Mesendoderm (in vitro differentiated cells): ENCODE measurements at regions not wholly inside any gene's neighbourhood (a gene's known extent, or its start where the extent isn't known, plus 50 kb on each side); places are given as distances from the start of the nearest gene placed in this dataset.

ENCODE experiments used
- DNase-seq: peaks from one replicate; pipeline ENCODE4 v3.0.0; 2013
- H2AK5ac ChIP-seq: 2 replicates; pipeline ENCODE4 v1.6.1; 2013; ENCODE audit warnings: low read length, inconsistent platforms
- H2BK120ac ChIP-seq: 2 replicates; pipeline ENCODE4 v1.6.1; 2013; ENCODE audit warnings: low read depth, mild to moderate bottlenecking, low read length, moderate library complexity, mixed read lengths
- H2BK15ac ChIP-seq: replicated peaks from 2 replicates; pipeline ENCODE4 v1.6.1; 2013; ENCODE audit warnings: low read depth, mild to moderate bottlenecking, moderate library complexity
- H2BK5ac ChIP-seq: 2 replicates; pipeline ENCODE4 v1.6.1; 2013; ENCODE audit warnings: low read length, inconsistent platforms
- H3K18ac ChIP-seq: 2 replicates; pipeline ENCODE4 v1.6.1; 2013; ENCODE audit warnings: mild to moderate bottlenecking, low read length, mixed read lengths
- H3K23ac ChIP-seq: one replicate; pipeline ENCODE4 v1.6.1; 2013; ENCODE audit warnings: low read length
- H3K27ac ChIP-seq: 2 replicates; pipeline ENCODE4 v1.5.1; 2013; ENCODE audit warnings: low read depth, mild to moderate bottlenecking, inconsistent platforms, low read length, moderate library complexity
- H3K27me3 ChIP-seq: 2 replicates; pipeline ENCODE4 v1.6.1; 2013; ENCODE audit warnings: low read length, control low read depth, mild to moderate bottlenecking, inconsistent platforms; ENCODE audit not compliant: insufficient read depth, poor library complexity
- H3K36me3 ChIP-seq: 2 replicates; pipeline ENCODE4 v1.6.1; 2013; ENCODE audit warnings: low read length, inconsistent platforms; ENCODE audit not compliant: control insufficient read depth, insufficient read depth
- H3K4ac ChIP-seq: one replicate; pipeline ENCODE4 v1.6.1; 2013; ENCODE audit warnings: low read depth, mild to moderate bottlenecking, low read length, moderate library complexity
- H3K4me1 ChIP-seq: 2 replicates; pipeline ENCODE4 v1.6.1; 2013; ENCODE audit warnings: low read depth, low read length, inconsistent platforms; ENCODE audit not compliant: control insufficient read depth
- H3K4me2 ChIP-seq: 2 replicates; pipeline ENCODE4 v1.6.1; 2013; ENCODE audit warnings: low read length
- H3K4me3 ChIP-seq: 2 replicates; pipeline ENCODE4 v1.5.1; 2013; ENCODE audit warnings: mild to moderate bottlenecking, low read length
- H3K56ac ChIP-seq: one replicate; pipeline ENCODE4 v1.6.1; 2013; ENCODE audit warnings: low read length
- H3K79me1 ChIP-seq: 2 replicates; pipeline ENCODE4 v1.6.1; 2013; ENCODE audit warnings: low read length, inconsistent platforms
- H3K79me2 ChIP-seq: 2 replicates; pipeline ENCODE4 v1.6.1; 2013; ENCODE audit warnings: mild to moderate bottlenecking, low read length; ENCODE audit not compliant: control insufficient read depth, insufficient read depth
- H3K9ac ChIP-seq: 2 replicates; pipeline ENCODE4 v1.6.1; 2013; ENCODE audit warnings: low read length, inconsistent platforms
- H4K5ac ChIP-seq: one replicate; pipeline ENCODE4 v1.6.1; 2013; ENCODE audit warnings: low read length
- H4K8ac ChIP-seq: one replicate; pipeline ENCODE4 v1.6.1; 2013; ENCODE audit warnings: low read depth, mild to moderate bottlenecking, control low read depth, low read length, moderate library complexity
- WGBS: extraction: QIAGEN DNeasy Blood & Tissue Kit; methylation state at CpG from one replicate; pipeline ENCODE4 v1.1.7; 2013; ENCODE audit warnings: low lambda C conversion rate, missing lambda C conversion rate; ENCODE audit not compliant: insufficient coverage; ENCODE audit errors: extremely low coverage; 5-methylcytosine and 5-hydroxymethylcytosine counted together

DNA sequence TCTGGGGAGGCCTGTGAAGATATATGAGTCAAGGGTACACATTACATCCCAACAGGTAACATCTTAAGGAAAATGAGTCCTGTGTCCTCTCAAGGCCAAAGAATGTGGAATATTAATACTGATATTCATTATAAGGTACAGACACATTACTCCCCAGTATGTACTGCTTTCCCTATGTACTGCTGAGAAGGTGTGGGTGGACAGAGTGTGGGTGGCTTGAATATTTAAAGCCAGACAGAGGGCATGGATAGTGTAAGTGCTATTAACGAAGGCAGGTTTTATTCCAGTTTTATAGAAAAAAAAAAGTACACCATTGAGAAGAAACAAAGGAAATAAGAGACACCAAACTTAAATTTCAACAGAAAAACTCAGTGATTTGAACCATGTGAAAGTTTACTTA lies 1054.4 kb downstream of the XPNPEP1 start:
- H3K23ac ChIP-seq = no peak overlapping the region
- no peaks in the 10 kb centered on the region for H3K4me1 ChIP-seq
- no peak overlapping the region for H3K4ac ChIP-seq
- no peak overlapping the region for H2AK5ac ChIP-seq
- no peak overlapping the region for H3K9ac ChIP-seq
- no peak overlapping the region for H2BK120ac ChIP-seq
- H4K8ac ChIP-seq = no peak overlapping the region
- no CpG with 5 or more reads among the region's 1 CpG for WGBS
- no peak for DNase-seq
- H3K79me2 ChIP-seq = no peaks in the 10 kb centered on the region
- H3K27me3 ChIP-seq = no peaks in the 10 kb centered on the region
- no peak overlapping the region for H4K5ac ChIP-seq
- no peak overlapping the region for H3K27ac ChIP-seq
- H3K18ac ChIP-seq = no peak overlapping the region
- no peaks in the 10 kb centered on the region for H3K36me3 ChIP-seq
- no peak overlapping the region for H3K56ac ChIP-seq
- no peak overlapping the region for H2BK5ac ChIP-seq
- H2BK15ac ChIP-seq = no peak overlapping the region
- no peaks in the 10 kb centered on the region for H3K79me1 ChIP-seq
- H3K4me2 ChIP-seq = no peak overlapping the region
- H3K4me3 ChIP-seq = no peak overlapping the region

DNA sequence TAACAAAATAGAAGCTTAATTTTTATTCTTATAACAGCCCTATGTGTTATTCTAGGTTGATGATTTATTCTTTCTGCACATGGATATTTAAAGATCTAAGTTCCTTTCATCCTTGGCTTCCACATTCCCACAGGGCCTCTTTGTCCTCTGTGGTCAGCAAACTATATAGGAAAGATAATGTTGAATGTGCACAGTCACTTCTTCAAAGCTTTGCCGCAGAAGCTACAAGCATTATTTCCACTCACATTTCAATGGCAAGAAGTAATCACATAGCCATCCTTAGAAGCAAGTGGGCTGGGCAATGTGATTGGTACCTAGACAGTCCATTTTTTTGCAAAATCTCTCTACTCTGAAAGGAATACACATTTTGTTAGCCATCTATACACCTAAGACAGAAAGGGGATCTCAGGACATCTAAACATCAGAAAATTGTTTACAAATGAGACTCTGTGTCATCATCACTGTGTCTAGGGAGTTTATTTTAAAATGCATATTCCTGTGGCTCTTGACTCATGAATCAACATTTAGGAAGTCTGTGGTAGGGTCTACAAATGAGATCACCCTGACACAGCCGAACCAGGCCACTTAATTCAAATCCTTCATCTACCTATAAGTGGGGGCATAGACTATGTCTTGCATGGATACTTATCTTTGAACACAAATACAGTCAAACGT lies 1060.5 kb downstream of the XPNPEP1 start:
- no peaks in the 10 kb centered on the region for H3K79me1 ChIP-seq
- H3K56ac ChIP-seq = no peak overlapping the region
- H3K4me3 ChIP-seq = no peak overlapping the region
- no peaks in the 10 kb centered on the region for H3K27me3 ChIP-seq
- H4K8ac ChIP-seq = no peak overlapping the region
- H3K18ac ChIP-seq = no peak overlapping the region
- no peak overlapping the region for H3K9ac ChIP-seq
- H2BK15ac ChIP-seq = no peak overlapping the region
- H3K27ac ChIP-seq = no peak overlapping the region
- no peak overlapping the region for H3K23ac ChIP-seq
- no peak for DNase-seq
- H2AK5ac ChIP-seq = no peak overlapping the region
- no peak overlapping the region for H2BK5ac ChIP-seq
- no peak overlapping the region for H2BK120ac ChIP-seq
- no peaks in the 10 kb centered on the region for H3K79me2 ChIP-seq
- WGBS = no CpG with 5 or more reads among the region's 3 CpGs
- H3K4ac ChIP-seq = no peak overlapping the region
- H3K4me2 ChIP-seq = no peak overlapping the region
- H3K36me3 ChIP-seq = no peaks in the 10 kb centered on the region
- no peaks in the 10 kb centered on the region for H3K4me1 ChIP-seq
- no peak overlapping the region for H4K5ac ChIP-seq

DNA sequence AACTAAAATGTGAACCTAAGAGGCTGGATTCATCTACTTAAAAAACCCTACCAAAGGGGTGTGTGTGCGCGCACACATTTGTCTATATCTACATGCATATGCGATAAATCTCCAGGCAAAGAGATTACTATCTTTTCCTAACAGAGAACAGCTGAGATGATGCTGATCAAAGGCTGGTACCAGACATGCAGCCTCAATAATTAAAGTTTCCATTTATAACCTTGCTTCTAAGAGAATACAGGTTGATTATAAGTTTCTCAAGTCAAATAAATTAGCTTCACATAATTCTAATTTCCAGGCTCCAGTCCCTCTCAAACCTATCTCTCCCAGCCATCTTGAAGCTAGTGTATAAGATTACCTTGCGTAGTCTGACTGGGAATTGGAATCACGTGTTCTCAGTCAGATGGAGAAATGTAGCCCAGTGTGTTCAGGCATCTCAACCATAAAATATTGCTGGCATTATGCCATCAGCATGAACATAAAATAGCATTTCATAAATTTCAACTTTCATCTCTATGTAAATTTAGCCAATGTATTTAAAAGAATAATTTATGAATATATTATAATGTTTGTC lies 1062.0 kb downstream of the XPNPEP1 start:
- no peak overlapping the region for H4K5ac ChIP-seq
- H3K27ac ChIP-seq = no peak overlapping the region
- no peak overlapping the region for H2AK5ac ChIP-seq
- no peaks in the 10 kb centered on the region for H3K79me1 ChIP-seq
- no peak overlapping the region for H2BK5ac ChIP-seq
- WGBS = no CpG with 5 or more reads among the region's 5 CpGs
- H3K9ac ChIP-seq = no peak overlapping the region
- H3K4me1 ChIP-seq = no peaks in the 10 kb centered on the region
- no peak overlapping the region for H2BK15ac ChIP-seq
- no peak for DNase-seq
- H3K56ac ChIP-seq = no peak overlapping the region
- no peak overlapping the region for H3K18ac ChIP-seq
- no peak overlapping the region for H3K4ac ChIP-seq
- no peaks in the 10 kb centered on the region for H3K36me3 ChIP-seq
- no peaks in the 10 kb centered on the region for H3K79me2 ChIP-seq
- H2BK120ac ChIP-seq = no peak overlapping the region
- H3K4me2 ChIP-seq = no peak overlapping the region
- no peak overlapping the region for H4K8ac ChIP-seq
- no peak overlapping the region for H3K4me3 ChIP-seq
- no peak overlapping the region for H3K23ac ChIP-seq
- no peaks in the 10 kb centered on the region for H3K27me3 ChIP-seq

DNA sequence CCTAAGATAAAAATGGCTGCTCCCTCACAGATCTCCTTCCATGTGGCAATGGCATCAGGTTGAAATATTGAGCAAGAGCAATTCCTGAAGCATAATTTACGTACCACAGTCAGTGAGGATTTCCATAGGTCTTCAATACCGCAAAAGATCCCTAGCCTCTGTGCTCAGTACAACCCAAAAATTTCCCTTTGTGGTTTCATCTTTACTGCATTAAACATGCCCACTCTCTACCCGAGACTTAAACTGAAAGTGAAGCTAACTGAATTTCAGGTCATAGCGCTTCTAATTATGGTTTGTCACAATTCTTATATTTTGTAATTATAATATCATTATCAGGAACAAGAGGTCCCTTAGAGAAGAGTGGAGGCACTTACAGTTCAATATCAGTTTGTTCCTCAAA lies 1071.1 kb downstream of the XPNPEP1 start:
- H2BK15ac ChIP-seq = no peak overlapping the region
- H3K56ac ChIP-seq = no peak overlapping the region
- H3K27me3 ChIP-seq = no peaks in the 10 kb centered on the region
- no peak overlapping the region for H4K5ac ChIP-seq
- no peak overlapping the region for H2BK120ac ChIP-seq
- H3K9ac ChIP-seq = no peak overlapping the region
- no peak overlapping the region for H3K4me2 ChIP-seq
- no peak overlapping the region for H3K4me3 ChIP-seq
- H2BK5ac ChIP-seq = no peak overlapping the region
- no peaks in the 10 kb centered on the region for H3K79me2 ChIP-seq
- no peaks in the 10 kb centered on the region for H3K4me1 ChIP-seq
- no peak for DNase-seq
- H3K4ac ChIP-seq = no peak overlapping the region
- H3K27ac ChIP-seq = no peak overlapping the region
- no peak overlapping the region for H3K18ac ChIP-seq
- WGBS = no CpG with 5 or more reads among the region's 4 CpGs
- H2AK5ac ChIP-seq = no peak overlapping the region
- H3K23ac ChIP-seq = no peak overlapping the region
- H3K79me1 ChIP-seq = no peaks in the 10 kb centered on the region
- no peak overlapping the region for H4K8ac ChIP-seq
- no peaks in the 10 kb centered on the region for H3K36me3 ChIP-seq

DNA sequence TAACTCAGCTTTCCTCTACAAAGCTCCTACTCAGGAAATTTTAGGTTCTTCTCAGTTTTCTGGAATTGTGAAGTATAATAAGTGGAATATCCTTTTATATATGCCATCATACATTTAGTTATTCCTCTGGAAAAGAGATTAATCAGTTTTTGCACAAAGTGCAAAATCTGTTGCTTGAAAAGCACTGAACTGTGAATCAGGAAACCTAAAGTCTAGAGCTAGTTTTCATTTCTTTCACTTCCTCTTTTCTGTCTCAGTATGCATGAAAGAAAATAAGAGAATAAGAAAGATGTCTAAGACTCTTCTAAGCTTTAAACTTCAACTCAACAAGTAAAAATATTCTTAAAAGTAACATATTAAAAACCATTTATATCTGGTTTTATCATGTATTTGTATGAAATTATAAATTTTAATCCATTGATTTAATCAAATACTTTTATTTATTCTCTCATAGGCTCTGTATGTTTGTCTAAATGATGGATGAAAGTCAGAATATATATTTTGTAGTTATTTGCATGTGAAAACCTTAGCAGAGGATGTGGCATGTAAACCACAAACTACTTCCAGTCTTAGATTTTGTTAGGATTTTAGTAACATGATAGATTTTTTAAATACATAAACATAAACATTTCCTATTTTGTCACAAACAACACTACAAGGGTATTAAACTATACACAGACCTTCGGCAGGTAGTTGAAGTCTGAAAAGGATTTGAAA lies 1073.0 kb downstream of the XPNPEP1 start:
- no peak overlapping the region for H4K5ac ChIP-seq
- H3K27me3 ChIP-seq = no peaks in the 10 kb centered on the region
- DNase-seq = no peak

More for the DNA sequence above, 1073.0 kb downstream of the XPNPEP1 start:
- Histone ChIP-seq H3K4me3 (no peak overlapping the region), H4K8ac (no peak overlapping the region), H3K79me2 (no peaks in the 10 kb centered on the region), H3K79me1 (no peaks in the 10 kb centered on the region), H2AK5ac (no peak overlapping the region), H3K4me2 (no peak overlapping the region), H3K27ac (no peak overlapping the region), H3K56ac (no peak overlapping the region), H2BK5ac (no peak overlapping the region), H2BK15ac (no peak overlapping the region), H3K4ac (no peak overlapping the region), H3K23ac (no peak overlapping the region), H2BK120ac (no peak overlapping the region), H3K9ac (no peak overlapping the region), H3K4me1 (no peaks in the 10 kb centered on the region), H3K36me3 (no peaks in the 10 kb centered on the region), H3K18ac (no peak overlapping the region)
- no CpG with 5 or more reads among the region's 1 CpG for WGBS
